ENCODE measurements at regions not wholly inside any gene's neighbourhood (a gene's known extent, or its start where the extent isn't known, plus 50 kb on each side); places are given as distances from the start of the nearest gene placed in this dataset.

DNA sequence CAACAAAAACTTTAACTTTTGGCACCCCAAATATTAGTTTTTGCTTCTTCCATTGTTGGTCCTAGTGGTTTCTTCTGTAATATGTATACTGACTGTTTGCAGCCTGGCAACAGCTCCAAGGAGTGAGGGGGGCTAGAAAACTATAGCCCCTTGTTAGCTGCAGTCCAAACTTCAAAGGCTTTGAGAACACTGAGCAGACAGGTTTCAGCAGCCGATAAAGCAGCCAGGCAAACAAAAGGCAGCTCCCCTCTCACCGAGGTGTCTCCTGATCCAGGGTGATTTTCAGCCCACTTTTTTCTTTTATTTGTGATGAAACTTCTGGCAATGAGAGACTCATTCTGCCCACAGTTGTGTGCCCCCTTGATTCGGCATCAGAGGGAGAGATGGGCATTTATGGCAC is 80.7 kb downstream of the OLIG3 start:
- TF ChIP-seq, protein P1, sequence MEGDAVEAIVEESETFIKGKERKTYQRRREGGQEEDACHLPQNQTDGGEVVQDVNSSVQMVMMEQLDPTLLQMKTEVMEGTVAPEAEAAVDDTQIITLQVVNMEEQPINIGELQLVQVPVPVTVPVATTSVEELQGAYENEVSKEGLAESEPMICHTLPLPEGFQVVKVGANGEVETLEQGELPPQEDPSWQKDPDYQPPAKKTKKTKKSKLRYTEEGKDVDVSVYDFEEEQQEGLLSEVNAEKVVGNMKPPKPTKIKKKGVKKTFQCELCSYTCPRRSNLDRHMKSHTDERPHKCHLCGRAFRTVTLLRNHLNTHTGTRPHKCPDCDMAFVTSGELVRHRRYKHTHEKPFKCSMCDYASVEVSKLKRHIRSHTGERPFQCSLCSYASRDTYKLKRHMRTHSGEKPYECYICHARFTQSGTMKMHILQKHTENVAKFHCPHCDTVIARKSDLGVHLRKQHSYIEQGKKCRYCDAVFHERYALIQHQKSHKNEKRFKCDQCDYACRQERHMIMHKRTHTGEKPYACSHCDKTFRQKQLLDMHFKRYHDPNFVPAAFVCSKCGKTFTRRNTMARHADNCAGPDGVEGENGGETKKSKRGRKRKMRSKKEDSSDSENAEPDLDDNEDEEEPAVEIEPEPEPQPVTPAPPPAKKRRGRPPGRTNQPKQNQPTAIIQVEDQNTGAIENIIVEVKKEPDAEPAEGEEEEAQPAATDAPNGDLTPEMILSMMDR (conservative IDR thresholded peaks at IDR 0.05; ENCODE audit: low read depth, low read length) = no peak
- TF ChIP-seq EZH2 (IDR thresholded peaks at IDR 0.05; ENCODE audit: borderline replicate concordance, low read depth, low read length, poor library complexity, severe bottlenecking) = no peak
